H1 (cell line): ENCODE measurements at regions not wholly inside any gene's neighbourhood (a gene's known extent, or its start where the extent isn't known, plus 50 kb on each side); places are given as distances from the start of the nearest gene placed in this dataset.
"Not testable (repeated sequence)": the region's sequence is repeated elsewhere in the genome, so short reads cannot be mapped to it uniquely, and the experiment has no call there.

Source experiments
- CTCF ChIA-PET: fragments of 300-600 bp; sonication (Branson Sonifier 250); formaldehyde crosslinking; loops from one replicate; lab custom pipeline; 2021; ENCODE audit not compliant: partially characterized antibody; lab: Charles Lee
- POLR2A ChIA-PET: fragments of 300-600 bp; sonication (Branson Sonifier 250); formaldehyde crosslinking; loops from one replicate; lab custom pipeline; 2021; ENCODE audit warnings: inconsistent platforms; ENCODE audit not compliant: partially characterized antibody; lab: Charles Lee
- DNase-seq, 2 experiments: peaks; one replicate each; pipeline versions ENCODE4 v3.0.0 to v3.0.0-alpha.2; 2010 to 2022; ENCODE audit warnings: low spot score in 2 of 2, low read depth in 1 of 2, mixed read lengths in 1 of 2
- FAIRE-seq: peaks from 2 replicates; lab custom pipeline; 2011; peaks lifted over from hg19 to GRCh38; lab: Jason Lieb, UNC
- H2AFZ ChIP-seq: 2 replicates; pipeline ENCODE4 v1.8.1; 2012; ENCODE audit warnings: low read length, inconsistent platforms
- H2AK5ac ChIP-seq: 2 replicates; pipeline ENCODE4 v1.6.1; 2013; ENCODE audit warnings: low read depth, low read length
- H2BK120ac ChIP-seq: replicated peaks from 2 replicates; pipeline ENCODE3; 2013; ENCODE audit warnings: low read depth, low read length, inconsistent platforms
- H2BK12ac ChIP-seq: 2 replicates; pipeline ENCODE4 v1.6.1; 2013; ENCODE audit warnings: low read depth, low read length
- H2BK15ac ChIP-seq: 2 replicates; pipeline ENCODE4 v1.6.1; 2013; ENCODE audit warnings: low read length
- H2BK20ac ChIP-seq: 2 replicates; pipeline ENCODE4 v1.6.1; 2013; ENCODE audit warnings: low read length
- H2BK5ac ChIP-seq: 2 replicates; pipeline ENCODE4 v1.6.1; 2013; ENCODE audit warnings: low read depth, low read length
- H3K14ac ChIP-seq: 2 replicates; pipeline ENCODE4 v1.6.1; 2013; ENCODE audit warnings: inconsistent platforms; ENCODE audit not compliant: insufficient read length
- H3K18ac ChIP-seq: 2 replicates; pipeline ENCODE4 v1.6.1; 2013; ENCODE audit warnings: low read length; ENCODE audit errors: extremely low read depth
- H3K23ac ChIP-seq: 2 replicates; pipeline ENCODE4 v1.6.1; 2013; ENCODE audit warnings: inconsistent platforms; ENCODE audit not compliant: insufficient read length
- H3K23me2 ChIP-seq: 2 replicates; pipeline ENCODE4 v1.6.1; 2013; ENCODE audit warnings: low read depth, low read length
- H3K27ac ChIP-seq: 2 replicates; pipeline ENCODE4 v1.6.1; 2011; ENCODE audit warnings: low read depth, low read length, inconsistent platforms
- H3K27me3 ChIP-seq, 4 experiments: replicated peaks in 1 of 4; 1 replicate in 1 of 4; 2 replicates in 3 of 4; pipeline versions ENCODE4 v1.6.1 to v1.8.1; 2011 to 2013; ENCODE audit warnings: low read length in 3 of 4, mild to moderate bottlenecking in 3 of 4, inconsistent platforms in 2 of 4, mixed read lengths in 2 of 4, moderate library complexity in 1 of 4; ENCODE audit not compliant: control insufficient read depth in 3 of 4, insufficient read depth in 3 of 4; ENCODE audit errors: extremely low read depth in 1 of 4
- H3K36me3 ChIP-seq, 4 experiments: 2 replicates each; pipeline versions ENCODE4 v1.6.1 to v1.8.1; 2011 to 2013; ENCODE audit warnings: mild to moderate bottlenecking in 4 of 4, low read length in 3 of 4, moderate library complexity in 2 of 4, control low read depth in 1 of 4, inconsistent platforms in 1 of 4; ENCODE audit not compliant: insufficient read depth in 4 of 4, control insufficient read depth in 2 of 4
- H3K4ac ChIP-seq: replicated peaks from 2 replicates; pipeline ENCODE3; 2013; ENCODE audit warnings: low read length, low read depth, mixed read lengths, inconsistent platforms; ENCODE audit not compliant: insufficient read length
- H3K4me1 ChIP-seq, 4 experiments: replicated peaks in 1 of 4; 1 replicate in 1 of 4; 2 replicates in 3 of 4; pipeline versions ENCODE4 v1.6.1 to v1.8.1; 2011 to 2013; ENCODE audit warnings: low read length in 3 of 4, inconsistent platforms in 2 of 4, mixed read lengths in 1 of 4; ENCODE audit not compliant: insufficient read depth in 4 of 4, control insufficient read depth in 3 of 4
- H3K4me2 ChIP-seq, 2 experiments: 2 replicates each; pipeline versions ENCODE4 v1.6.1 to v1.8.1; 2011 to 2013; ENCODE audit warnings: low read depth in 2 of 2, low read length in 2 of 2, control low read depth in 1 of 2, inconsistent platforms in 1 of 2, mild to moderate bottlenecking in 1 of 2; ENCODE audit not compliant: insufficient read depth in 1 of 2
- H3K4me3 ChIP-seq, 4 experiments: fragments of 200-600, 300-600 bp in 1 of 4; sonication (generic), shearing (Covaris generic), sonication (Bioruptor Twin) in 1 of 4; 2 replicates each; pipeline versions ENCODE4 v1.5.1 to v1.8.1; 2011 to 2016; ENCODE audit warnings: low read length in 4 of 4, low read depth in 3 of 4, control low read depth in 2 of 4, inconsistent platforms in 2 of 4, mild to moderate bottlenecking in 2 of 4, mixed read lengths in 1 of 4, moderate library complexity in 1 of 4; ENCODE audit not compliant: insufficient read depth in 2 of 4; ENCODE audit errors: extremely low read depth in 1 of 4
- H3K56ac ChIP-seq: replicated peaks from 2 replicates; pipeline ENCODE3; 2013; ENCODE audit warnings: low read depth, mild to moderate bottlenecking, mixed read lengths, low read length, inconsistent platforms; ENCODE audit not compliant: insufficient read length
- H3K79me1 ChIP-seq: 2 replicates; pipeline ENCODE4 v1.6.1; 2013; ENCODE audit warnings: low read depth, low read length, control low read depth
- H3K79me2 ChIP-seq, 2 experiments: 2 replicates each; pipeline versions ENCODE4 v1.6.1 to v1.8.1; 2012 to 2013; ENCODE audit warnings: low read length in 2 of 2, mild to moderate bottlenecking in 2 of 2, inconsistent platforms in 1 of 2; ENCODE audit not compliant: insufficient read depth in 2 of 2, control insufficient read depth in 1 of 2
- H3K9ac ChIP-seq, 4 experiments: replicated peaks in 1 of 4; 1 replicate in 1 of 4; 2 replicates in 3 of 4; pipeline versions ENCODE4 v1.6.1 to v1.8.1; 2011 to 2013; ENCODE audit warnings: low read depth in 3 of 4, low read length in 3 of 4, control low read depth in 2 of 4, mild to moderate bottlenecking in 2 of 4, moderate library complexity in 2 of 4, inconsistent platforms in 1 of 4; ENCODE audit errors: extremely low read depth in 1 of 4
- H3K9me3 ChIP-seq, 2 experiments: 2 replicates each; pipeline versions ENCODE4 v1.6.1 to v1.8.1; 2012 to 2013; ENCODE audit warnings: mild to moderate bottlenecking in 2 of 2, moderate library complexity in 2 of 2, control low read depth in 1 of 2, inconsistent platforms in 1 of 2, low read depth in 1 of 2, low read length in 1 of 2, mixed read lengths in 1 of 2; ENCODE audit not compliant: insufficient read depth in 2 of 2
- H4K20me1 ChIP-seq, 2 experiments: replicated peaks in 1 of 2; 2 replicates each; pipeline versions ENCODE3 to v1.8.1; 2011 to 2013; ENCODE audit warnings: inconsistent platforms in 2 of 2, low read length in 2 of 2, mild to moderate bottlenecking in 1 of 2; ENCODE audit not compliant: insufficient read depth in 2 of 2, control insufficient read depth in 1 of 2
- H4K5ac ChIP-seq: 2 replicates; pipeline ENCODE4 v1.6.1; 2013; ENCODE audit warnings: low read length, low read depth, mixed read lengths, inconsistent platforms; ENCODE audit not compliant: insufficient read length
- H4K8ac ChIP-seq: 2 replicates; pipeline ENCODE4 v1.8.0; 2013; ENCODE audit warnings: mild to moderate bottlenecking, moderate library complexity, low read length, inconsistent platforms; ENCODE audit not compliant: insufficient read depth; ENCODE audit errors: extremely low read depth
- H4K91ac ChIP-seq: replicated peaks from 2 replicates; pipeline ENCODE3; 2013; ENCODE audit warnings: low read length, mixed read lengths, inconsistent platforms; ENCODE audit not compliant: insufficient read length
- YY1 ChIP-seq: IDR thresholded peaks from 2 replicates; pipeline ENCODE4 v1.6.1; 2011; ENCODE audit warnings: low read depth, mild to moderate bottlenecking, low read length
- WGBS, 2 experiments: shearing (Covaris generic) in 1 of 2; methylation state at CpG; one replicate each; pipeline versions ENCODE4 v1.1.6 to v1.1.7; 2013 to 2015; ENCODE audit warnings: low lambda C conversion rate in 2 of 2, mixed read lengths in 2 of 2, inconsistent platforms in 1 of 2, low coverage in 1 of 2, missing lambda C conversion rate in 1 of 2; ENCODE audit not compliant: insufficient replicate concordance in 2 of 2, insufficient coverage in 1 of 2, insufficient read length in 1 of 2; ENCODE audit errors: extremely low coverage in 1 of 2, missing lambda C conversion rate in 1 of 2; 5-methylcytosine and 5-hydroxymethylcytosine counted together

DNA sequence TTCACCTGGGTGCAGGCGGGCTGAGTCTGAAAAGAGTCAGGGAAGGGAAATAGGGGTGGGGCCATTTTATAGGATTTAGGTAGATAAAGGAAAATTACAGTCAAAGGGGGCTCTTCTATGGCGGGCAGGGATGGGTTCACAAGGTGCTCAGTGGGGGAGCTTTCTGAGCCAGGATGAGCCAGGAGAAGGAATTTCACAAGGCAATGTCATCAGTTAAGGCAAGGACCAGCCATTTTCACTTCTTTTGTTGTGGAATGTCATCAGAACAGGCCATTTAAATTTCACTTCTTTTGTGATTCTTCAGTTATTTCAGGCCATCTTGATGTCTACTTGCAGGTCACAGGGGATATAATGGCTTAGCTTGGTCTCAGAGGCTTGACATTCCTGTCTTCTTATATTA lies 66.4 kb downstream of the PPIAL4A start:
- H2BK12ac ChIP-seq, H3K23me2 ChIP-seq, FAIRE-seq, H2BK15ac ChIP-seq, H3K14ac ChIP-seq, H4K5ac ChIP-seq, H2BK5ac ChIP-seq, H3K4ac ChIP-seq, H4K20me1 ChIP-seq, H3K27ac ChIP-seq, H2BK120ac ChIP-seq, DNase-seq, H4K91ac ChIP-seq, CTCF ChIA-PET, H3K9me3 ChIP-seq, H4K8ac ChIP-seq, H3K36me3 ChIP-seq, H2BK20ac ChIP-seq, POLR2A ChIA-PET, H3K79me1 ChIP-seq, H3K79me2 ChIP-seq, H3K56ac ChIP-seq, H2AFZ ChIP-seq, H3K18ac ChIP-seq, H3K9ac ChIP-seq, H2AK5ac ChIP-seq, H3K4me1 ChIP-seq, H3K27me3 ChIP-seq, H3K23ac ChIP-seq: not testable (repeated sequence)
- Histone ChIP-seq H3K4me3 (peak overlapping the region in 1 of 4 experiments; percentile 30; a peak in 1 of 8 replicates), H3K4me2 (peak overlapping the region; percentile 13 to 49; a peak in 3 of 4 replicates)
- WGBS, 2 experiments = 32% methylated on average over 2 of the region's 2 CpGs; no CpG with 5 or more reads in 1 of the 2 experiments
- peak; percentile 75 for TF ChIP-seq YY1

DNA sequence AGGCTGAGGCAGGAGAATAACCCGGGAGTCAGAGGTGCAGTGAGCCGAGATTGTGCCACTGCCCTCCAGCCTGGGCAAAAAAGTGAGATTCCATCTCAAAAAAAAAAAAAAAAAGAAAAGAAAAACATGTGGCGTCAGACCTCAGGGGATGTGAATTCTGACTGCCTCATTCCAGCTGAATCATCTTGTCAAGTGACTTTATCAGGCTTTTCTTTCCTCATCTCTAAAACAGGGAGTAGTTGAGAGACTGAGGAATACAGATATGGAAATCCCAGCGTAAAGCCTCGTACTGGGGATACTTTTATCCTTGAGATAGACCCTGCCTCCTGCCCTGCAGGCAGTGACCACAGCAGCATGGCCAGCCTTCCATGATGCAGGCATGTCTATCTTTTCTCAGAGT lies 76.4 kb downstream of the PPIAL4A start:
- WGBS, 2 experiments = no CpG with 5 or more reads among the region's 5 CpGs

More for the DNA sequence above, 76.4 kb downstream of the PPIAL4A start:
- H3K4me1 ChIP-seq, H2AK5ac ChIP-seq, H2BK20ac ChIP-seq, H3K4ac ChIP-seq, H3K56ac ChIP-seq, H2BK120ac ChIP-seq, H3K4me2 ChIP-seq, H3K27ac ChIP-seq, POLR2A ChIA-PET, H3K79me1 ChIP-seq, H2BK5ac ChIP-seq, DNase-seq, H2AFZ ChIP-seq, H4K8ac ChIP-seq, H3K4me3 ChIP-seq, H3K36me3 ChIP-seq, H4K91ac ChIP-seq, H3K9me3 ChIP-seq, H4K20me1 ChIP-seq, CTCF ChIA-PET, H3K27me3 ChIP-seq, H3K23me2 ChIP-seq, H3K14ac ChIP-seq, H4K5ac ChIP-seq, H2BK12ac ChIP-seq, H3K9ac ChIP-seq, H3K79me2 ChIP-seq, H2BK15ac ChIP-seq, FAIRE-seq, H3K18ac ChIP-seq, H3K23ac ChIP-seq: not testable (repeated sequence)
